ENCODE measurements at regions not wholly inside any gene's neighbourhood (a gene's known extent, or its start where the extent isn't known, plus 50 kb on each side); places are given as distances from the start of the nearest gene placed in this dataset.
"Not testable (repeated sequence)": the region's sequence is repeated elsewhere in the genome, so short reads cannot be mapped to it uniquely, and the experiment has no call there.

GRCh38 chr4:132059227-132059626 lies 1089.9 kb upstream of the PCDH10 start:
- H3K4me3 ChIP-seq (ENCODE audit: low read length): no peak overlapping the region
- no peaks in the 10 kb centered on the region for H3K27me3 ChIP-seq (ENCODE audit: insufficient read depth, low read length)
- no peaks in the 10 kb centered on the region for H3K9me3 ChIP-seq (ENCODE audit: low read depth, low read length)
- H3K4me1 ChIP-seq (ENCODE audit: insufficient read depth, low read length): no peaks in the 10 kb centered on the region

- Histone ChIP-seq H3K4me1 (ENCODE audit: insufficient read depth, low read length) (no peaks in the 10 kb centered on the region), H3K4me3 (ENCODE audit: low read length) (no peak overlapping the region)
Measured at GRCh38 chr4:132062611-132063239, 1086.4 kb upstream of the PCDH10 start.

GRCh38 chr4:132063829-132064228 lies 1085.3 kb upstream of the PCDH10 start:
- Histone ChIP-seq H3K4me1 (ENCODE audit: insufficient read depth, low read length) (no peaks in the 10 kb centered on the region), H3K9me3 (ENCODE audit: low read depth, low read length) (no peaks in the 10 kb centered on the region), H3K4me3 (ENCODE audit: low read length) (no peak overlapping the region), H3K27me3 (ENCODE audit: insufficient read depth, low read length) (no peaks in the 10 kb centered on the region)

More at GRCh38 chr4:132062611-132063239, 1086.4 kb upstream of the PCDH10 start:
- Histone ChIP-seq H3K9me3 (ENCODE audit: low read depth, low read length) (no peaks in the 10 kb centered on the region), H3K27me3 (ENCODE audit: insufficient read depth, low read length) (no peaks in the 10 kb centered on the region)

GRCh38 chr4:132065940-132066495 lies 1083.1 kb upstream of the PCDH10 start:
- no peak overlapping the region for H3K4me3 ChIP-seq (ENCODE audit: low read length)
- H3K27me3 ChIP-seq (ENCODE audit: insufficient read depth, low read length): no peaks in the 10 kb centered on the region
- H3K4me1 ChIP-seq (ENCODE audit: insufficient read depth, low read length): no peaks in the 10 kb centered on the region
- no peaks in the 10 kb centered on the region for H3K9me3 ChIP-seq (ENCODE audit: low read depth, low read length)

GRCh38 chr4:132071815-132072214 lies 1077.3 kb upstream of the PCDH10 start:
- Histone ChIP-seq H3K9me3 (ENCODE audit: low read depth, low read length) (no peaks in the 10 kb centered on the region), H3K4me1 (ENCODE audit: insufficient read depth, low read length) (no peaks in the 10 kb centered on the region), H3K4me3 (ENCODE audit: low read length) (no peak overlapping the region), H3K27me3 (ENCODE audit: insufficient read depth, low read length) (no peaks in the 10 kb centered on the region)

- Histone ChIP-seq H3K9me3 (ENCODE audit: low read depth, low read length) (no peaks in the 10 kb centered on the region), H3K4me1 (ENCODE audit: insufficient read depth, low read length) (no peaks in the 10 kb centered on the region), H3K27me3 (ENCODE audit: insufficient read depth, low read length) (no peaks in the 10 kb centered on the region)
Measured at GRCh38 chr4:132076829-132077228, 1072.3 kb upstream of the PCDH10 start.

GRCh38 chr4:132085105-132085504 lies 1064.0 kb upstream of the PCDH10 start:
- no peak overlapping the region for H3K4me3 ChIP-seq (ENCODE audit: low read length)
- H3K4me1 ChIP-seq (ENCODE audit: insufficient read depth, low read length): no peaks in the 10 kb centered on the region
- no peaks in the 10 kb centered on the region for H3K9me3 ChIP-seq (ENCODE audit: low read depth, low read length)
- H3K27me3 ChIP-seq (ENCODE audit: insufficient read depth, low read length): no peaks in the 10 kb centered on the region

More at GRCh38 chr4:132076829-132077228, 1072.3 kb upstream of the PCDH10 start:
- no peak overlapping the region for H3K4me3 ChIP-seq (ENCODE audit: low read length)

- Histone ChIP-seq H3K27me3 (ENCODE audit: insufficient read depth, low read length) (no peaks in the 10 kb centered on the region), H3K4me1 (ENCODE audit: insufficient read depth, low read length) (no peaks in the 10 kb centered on the region), H3K9me3 (ENCODE audit: low read depth, low read length) (no peaks in the 10 kb centered on the region), H3K4me3 (ENCODE audit: low read length) (no peak overlapping the region)
Measured at GRCh38 chr4:132094017-132094416, 1055.1 kb upstream of the PCDH10 start.

- no peaks in the 10 kb centered on the region for H3K27me3 ChIP-seq (ENCODE audit: insufficient read depth, low read length)
Measured at GRCh38 chr4:132097041-132097440, 1052.1 kb upstream of the PCDH10 start.

GRCh38 chr4:132101526-132101925 lies 1047.6 kb upstream of the PCDH10 start:
- no peak overlapping the region for H3K4me3 ChIP-seq (ENCODE audit: low read length)
- H3K27me3 ChIP-seq (ENCODE audit: insufficient read depth, low read length): no peaks in the 10 kb centered on the region
- H3K4me1 ChIP-seq (ENCODE audit: insufficient read depth, low read length): no peaks in the 10 kb centered on the region
- H3K9me3 ChIP-seq (ENCODE audit: low read depth, low read length): no peaks in the 10 kb centered on the region

More at GRCh38 chr4:132097041-132097440, 1052.1 kb upstream of the PCDH10 start:
- H3K9me3 ChIP-seq (ENCODE audit: low read depth, low read length): no peaks in the 10 kb centered on the region
- H3K4me1 ChIP-seq (ENCODE audit: insufficient read depth, low read length): no peaks in the 10 kb centered on the region
- H3K4me3 ChIP-seq (ENCODE audit: low read length): no peak overlapping the region

GRCh38 chr4:132108784-132109183 lies 1040.3 kb upstream of the PCDH10 start:
- Histone ChIP-seq H3K4me1 (ENCODE audit: insufficient read depth, low read length) (no peaks in the 10 kb centered on the region), H3K27me3 (ENCODE audit: insufficient read depth, low read length) (no peaks in the 10 kb centered on the region), H3K9me3 (ENCODE audit: low read depth, low read length) (no peaks in the 10 kb centered on the region), H3K4me3 (ENCODE audit: low read length) (no peak overlapping the region)

GRCh38 chr4:132114885-132115284 lies 1034.2 kb upstream of the PCDH10 start:
- no peaks in the 10 kb centered on the region for H3K9me3 ChIP-seq (ENCODE audit: low read depth, low read length)
- H3K4me1 ChIP-seq (ENCODE audit: insufficient read depth, low read length): no peaks in the 10 kb centered on the region
- no peaks in the 10 kb centered on the region for H3K27me3 ChIP-seq (ENCODE audit: insufficient read depth, low read length)
- no peak overlapping the region for H3K4me3 ChIP-seq (ENCODE audit: low read length)

- H3K4me1 ChIP-seq (ENCODE audit: insufficient read depth, low read length); H3K27me3 ChIP-seq (ENCODE audit: insufficient read depth, low read length); H3K4me3 ChIP-seq (ENCODE audit: low read length); H3K9me3 ChIP-seq (ENCODE audit: low read depth, low read length): not testable (repeated sequence)
Measured at GRCh38 chr4:132122741-132123140, 1026.4 kb upstream of the PCDH10 start.

- Histone ChIP-seq H3K4me3 (ENCODE audit: low read length) (no peak overlapping the region), H3K4me1 (ENCODE audit: insufficient read depth, low read length) (no peaks in the 10 kb centered on the region), H3K27me3 (ENCODE audit: insufficient read depth, low read length) (no peaks in the 10 kb centered on the region), H3K9me3 (ENCODE audit: low read depth, low read length) (no peaks in the 10 kb centered on the region)
Measured at GRCh38 chr4:132123870-132124623, 1025.0 kb upstream of the PCDH10 start.

GRCh38 chr4:132124624-132124974 lies 1024.5 kb upstream of the PCDH10 start:
- Histone ChIP-seq H3K27me3 (ENCODE audit: insufficient read depth, low read length) (no peaks in the 10 kb centered on the region), H3K4me1 (ENCODE audit: insufficient read depth, low read length) (no peaks in the 10 kb centered on the region), H3K9me3 (ENCODE audit: low read depth, low read length) (no peaks in the 10 kb centered on the region), H3K4me3 (ENCODE audit: low read length) (no peak overlapping the region)

GRCh38 chr4:132125131-132125530 lies 1024.0 kb upstream of the PCDH10 start:
- H3K4me1 ChIP-seq (ENCODE audit: insufficient read depth, low read length): no peaks in the 10 kb centered on the region
- no peaks in the 10 kb centered on the region for H3K27me3 ChIP-seq (ENCODE audit: insufficient read depth, low read length)
- H3K4me3 ChIP-seq (ENCODE audit: low read length): no peak overlapping the region
- no peaks in the 10 kb centered on the region for H3K9me3 ChIP-seq (ENCODE audit: low read depth, low read length)
